IMR-90 (cell line): ENCODE measurements at regions not wholly inside any gene's neighbourhood (a gene's known extent, or its start where the extent isn't known, plus 50 kb on each side); places are given as distances from the start of the nearest gene placed in this dataset.

Source experiments
- ATAC-seq: fragments of 200-7000 bp; cut with Tn5 transposase; 2 replicates; pipeline ENCODE4 v1.9.1; 2020; ENCODE audit warnings: low read depth, mild to moderate bottlenecking, moderate library complexity
- BruUV-seq: library from RNA; stranded (reverse); fragments of 400-500 nt; replicated peaks from 2 replicates; lab custom pipeline; 2021; lab: Mats Ljungman, UMichigan
- CTCF ChIA-PET: fragments of 300-600 bp; formaldehyde crosslinking; extraction: SDS; loops from one replicate; lab custom pipeline; 2021; ENCODE audit warnings: antibody characterized with exemption; lab: Yijun Ruan, JAX
- POLR2A ChIA-PET: fragments of 300-600 bp; sonication (Branson Sonifier 250); formaldehyde crosslinking; loops from one replicate; lab custom pipeline; 2022; ENCODE audit warnings: antibody characterized with exemption; ENCODE audit not compliant: unreplicated experiment; lab: Charles Lee
- DNase-seq: peaks from one replicate; pipeline ENCODE4 v3.0.0; 2013
- H2AFZ ChIP-seq: replicated peaks from 2 replicates; pipeline ENCODE3; 2013; ENCODE audit warnings: low read length, mild to moderate bottlenecking; ENCODE audit not compliant: poor library complexity
- H2AK5ac ChIP-seq: 2 replicates; pipeline ENCODE4 v1.6.1; 2013; ENCODE audit warnings: low read depth, low read length, inconsistent platforms
- H2AK9ac ChIP-seq: replicated peaks from 2 replicates; pipeline ENCODE3; 2013; ENCODE audit warnings: mild to moderate bottlenecking, low read depth, low read length, moderate library complexity; ENCODE audit not compliant: poor library complexity
- H2BK120ac ChIP-seq: 2 replicates; pipeline ENCODE4 v1.6.1; 2013; ENCODE audit warnings: low read depth, low read length, inconsistent platforms
- H2BK15ac ChIP-seq: 3 replicates; pipeline ENCODE4 v1.6.1; 2013; ENCODE audit warnings: low read depth, low read length, inconsistent platforms
- H2BK20ac ChIP-seq: 2 replicates; pipeline ENCODE4 v1.6.1; 2013; ENCODE audit warnings: low read depth, mild to moderate bottlenecking, inconsistent platforms, low read length, moderate library complexity
- H2BK5ac ChIP-seq: 2 replicates; pipeline ENCODE4 v1.6.1; 2013; ENCODE audit warnings: mild to moderate bottlenecking, low read depth, low read length, inconsistent platforms; ENCODE audit not compliant: poor library complexity, severe bottlenecking
- H3K14ac ChIP-seq: replicated peaks from 2 replicates; pipeline ENCODE4 v1.6.1; 2013; ENCODE audit warnings: low read depth, low read length, inconsistent platforms
- H3K18ac ChIP-seq: 2 replicates; pipeline ENCODE4 v1.6.1; 2013; ENCODE audit warnings: low read depth, low read length, control low read depth
- H3K23ac ChIP-seq: 2 replicates; pipeline ENCODE4 v1.6.1; 2013; ENCODE audit warnings: low read depth, low read length, inconsistent platforms
- H3K27ac ChIP-seq: 2 replicates; pipeline ENCODE4 v1.5.1; 2013; ENCODE audit warnings: mild to moderate bottlenecking, control low read depth, low read length; ENCODE audit not compliant: insufficient read depth
- H3K27me3 ChIP-seq: 2 replicates; pipeline ENCODE4 v1.6.1; 2013; ENCODE audit warnings: low read length; ENCODE audit not compliant: control insufficient read depth, insufficient read depth
- H3K36me3 ChIP-seq: 2 replicates; pipeline ENCODE4 v1.6.1; 2013; ENCODE audit warnings: low read length, mixed read lengths; ENCODE audit not compliant: control insufficient read depth, insufficient read depth
- H3K4ac ChIP-seq: 2 replicates; pipeline ENCODE4 v1.6.1; 2013; ENCODE audit warnings: low read depth, low read length, inconsistent platforms
- H3K4me1 ChIP-seq: 2 replicates; pipeline ENCODE4 v1.6.1; 2013; ENCODE audit warnings: low read length, mixed read lengths; ENCODE audit not compliant: control insufficient read depth, insufficient read depth
- H3K4me2 ChIP-seq: 2 replicates; pipeline ENCODE4 v1.6.1; 2013; ENCODE audit warnings: low read depth, mild to moderate bottlenecking, control low read depth, low read length, moderate library complexity
- H3K4me3 ChIP-seq: 2 replicates; pipeline ENCODE4 v1.5.1; 2013; ENCODE audit warnings: low read depth, mild to moderate bottlenecking, control low read depth, low read length, moderate library complexity; ENCODE audit not compliant: insufficient read depth
- H3K56ac ChIP-seq: 2 replicates; pipeline ENCODE4 v1.6.1; 2013; ENCODE audit warnings: low read length, inconsistent platforms; ENCODE audit not compliant: insufficient read depth; ENCODE audit errors: extremely low read depth
- H3K79me1 ChIP-seq, 2 experiments: 2 replicates each; pipeline ENCODE4 v1.6.1; 2013; ENCODE audit warnings: low read length in 2 of 2, inconsistent platforms in 1 of 2, low read depth in 1 of 2
- H3K9ac ChIP-seq: 2 replicates; pipeline ENCODE4 v1.6.1; 2013; ENCODE audit warnings: low read depth, low read length, control low read depth
- H3K9me1 ChIP-seq: 2 replicates; pipeline ENCODE4 v1.6.1; 2013; ENCODE audit warnings: low read length, inconsistent platforms; ENCODE audit not compliant: insufficient read depth
- H3K9me3 ChIP-seq: 2 replicates; pipeline ENCODE4 v1.6.1; 2013; ENCODE audit warnings: low read length; ENCODE audit not compliant: control insufficient read depth, insufficient read depth
- H4K20me1 ChIP-seq: 2 replicates; pipeline ENCODE4 v1.6.1; 2013; ENCODE audit warnings: low read length, inconsistent platforms; ENCODE audit not compliant: insufficient read depth
- H4K5ac ChIP-seq: 2 replicates; pipeline ENCODE4 v1.6.1; 2013; ENCODE audit warnings: mild to moderate bottlenecking, low read depth, low read length, control low read depth
- H4K8ac ChIP-seq, 2 experiments: 2 replicates each; pipeline ENCODE4 v1.6.1; 2013; ENCODE audit warnings: low read depth in 2 of 2, low read length in 2 of 2, control low read depth in 1 of 2, inconsistent platforms in 1 of 2
- H4K91ac ChIP-seq: 2 replicates; pipeline ENCODE4 v1.6.1; 2013; ENCODE audit warnings: low read depth, low read length, inconsistent platforms; ENCODE audit not compliant: insufficient read depth
- BHLHE40 ChIP-seq: fragments of 150-350 bp; IDR thresholded peaks from 2 replicates; pipeline ENCODE4 v1.6.1; 2016; ENCODE audit warnings: mild to moderate bottlenecking, low read depth, low read length
- CEBPB ChIP-seq: IDR thresholded peaks from 2 replicates; pipeline ENCODE4 v1.6.1; 2012; ENCODE audit warnings: low read depth, low read length, improper control_type of control experiment
- CHD1 ChIP-seq: IDR thresholded peaks from 2 replicates; pipeline ENCODE4 v1.6.1; 2012; ENCODE audit warnings: low read depth, low read length, improper control_type of control experiment
- FOS ChIP-seq: fragments of 150-350 bp; IDR thresholded peaks from 2 replicates; pipeline ENCODE4 v1.6.1; 2016; ENCODE audit warnings: low read depth, low read length
- MAFK ChIP-seq: IDR thresholded peaks from 2 replicates; pipeline ENCODE4 v1.6.1; 2012; ENCODE audit warnings: low read depth, low read length, improper control_type of control experiment
- MAZ ChIP-seq: IDR thresholded peaks from 2 replicates; pipeline ENCODE4 v1.6.1; 2012; ENCODE audit warnings: low read depth, mild to moderate bottlenecking, low read length, improper control_type of control experiment, moderate library complexity, borderline replicate concordance
- MXI1 ChIP-seq: IDR thresholded peaks from 2 replicates; pipeline ENCODE4 v1.6.1; 2012; ENCODE audit warnings: low read depth, mild to moderate bottlenecking, low read length, moderate library complexity, borderline replicate concordance
- NFE2L2 ChIP-seq: fragments of 150-350 bp; IDR thresholded peaks from 2 replicates; pipeline ENCODE4 v1.6.1; 2016; ENCODE audit warnings: low read depth, mild to moderate bottlenecking, low read length
- POLR2A ChIP-seq: IDR thresholded peaks from 2 replicates; pipeline ENCODE4 v1.6.1; 2012; ENCODE audit warnings: mild to moderate bottlenecking, low read depth, low read length
- RAD21 ChIP-seq: IDR thresholded peaks from 2 replicates; pipeline ENCODE4 v1.6.1; 2012; ENCODE audit warnings: low read length, improper control_type of control experiment
- RCOR1 ChIP-seq: IDR thresholded peaks from 2 replicates; pipeline ENCODE4 v1.6.1; 2012; ENCODE audit warnings: mild to moderate bottlenecking, low read length, improper control_type of control experiment; ENCODE audit not compliant: insufficient replicate concordance
- RFX5 ChIP-seq: IDR thresholded peaks from 2 replicates; pipeline ENCODE4 v1.8.0; 2012; ENCODE audit warnings: low read depth, mild to moderate bottlenecking, low read length, moderate library complexity
- SMC3 ChIP-seq: fragments of 150-350 bp; IDR thresholded peaks from 2 replicates; pipeline ENCODE4 v1.6.1; 2016; ENCODE audit warnings: low read depth, mild to moderate bottlenecking, antibody characterized with exemption, low read length, moderate library complexity
- WGBS, 2 experiments: methylation state at CpG; one replicate each; pipeline versions ENCODE4 v1.1.5 to v1.1.7; 2013; ENCODE audit warnings: missing lambda C conversion rate in 2 of 2; ENCODE audit not compliant: insufficient read length in 1 of 2; ENCODE audit errors: extremely low coverage in 2 of 2; 5-methylcytosine and 5-hydroxymethylcytosine counted together
- dilution Hi-C: fragments of 300-500 bp; cut with HindIII; formaldehyde crosslinking; loops from one replicate; pipeline ENCODE4 v1.14.3; 2018; ENCODE audit warnings: low sequenced_read_pairs; ENCODE audit not compliant: unreplicated experiment
- in situ Hi-C: fragments of 300-500 bp; cut with MboI; formaldehyde crosslinking; loops from 3 replicates; pipeline ENCODE4 v1.14.3; 2019; ENCODE audit warnings: low sequenced_read_pairs, inconsistent platforms, mixed read lengths
- intact Hi-C: fragments of 100-400 bp; cut with micrococcal nuclease; formaldehyde crosslinking; loops from 2 replicates; pipeline ENCODE4 v1.10.0; 2022
- TF ChIP-seq, protein P1 (sequence below): fragments of 150-350 bp; IDR thresholded peaks from 2 replicates; pipeline ENCODE4 v1.6.1; 2016; ENCODE audit warnings: low read depth, mild to moderate bottlenecking, low read length, moderate library complexity, borderline replicate concordance
- TF ChIP-seq, protein P2 (sequence below): fragments of 150-350 bp; IDR thresholded peaks from 2 replicates; pipeline ENCODE4 v1.6.1; 2017; ENCODE audit warnings: mild to moderate bottlenecking, antibody characterized with exemption, low read length, low read depth
- TF ChIP-seq, protein P3 (sequence below): conservative IDR thresholded peaks from 2 replicates; pipeline ENCODE4 v1.5.1; 2012; ENCODE audit warnings: mild to moderate bottlenecking, low read depth, low read length, improper control_type of control experiment

DNA sequence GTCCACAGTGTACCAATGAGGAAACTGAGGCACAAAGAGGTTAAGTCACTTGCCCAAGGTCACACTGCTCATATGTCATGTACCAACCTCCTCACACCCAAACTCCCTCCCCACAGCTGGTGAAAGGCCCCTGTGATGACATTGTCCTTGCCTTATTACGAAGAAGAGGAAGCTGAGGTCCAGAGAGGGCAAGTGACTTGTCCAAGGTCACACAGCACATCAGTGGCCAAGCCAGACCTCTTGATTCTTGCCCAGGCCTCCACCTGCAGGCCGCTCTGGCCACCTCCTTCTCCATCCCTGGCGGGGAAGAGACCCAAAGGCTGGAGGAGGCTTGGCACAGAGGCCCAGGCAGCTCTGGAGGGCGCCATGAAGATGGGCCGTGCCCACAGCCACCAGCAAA, 492.4 kb downstream of the PTPRU start:
- WGBS, 2 experiments: no CpG with 5 or more reads among the region's 5 CpGs
- H3K79me1 ChIP-seq: no peaks in the 10 kb centered on the region
- H4K20me1 ChIP-seq: no peaks in the 10 kb centered on the region
- no peaks in the 10 kb centered on the region for H3K9me1 ChIP-seq
- BruUV-seq: no TSS peak
- H3K4me3 ChIP-seq: no peak overlapping the region
- no peak overlapping the region for H3K4me2 ChIP-seq
- no peak overlapping the region for H2AK9ac ChIP-seq
- no peak overlapping the region for H4K5ac ChIP-seq
- no peak overlapping the region for H2AK5ac ChIP-seq
- no peak overlapping the region for H2AFZ ChIP-seq
- TF ChIP-seq FOS: no peak
- no peak for TF ChIP-seq MAZ
- TF ChIP-seq, protein P1, sequence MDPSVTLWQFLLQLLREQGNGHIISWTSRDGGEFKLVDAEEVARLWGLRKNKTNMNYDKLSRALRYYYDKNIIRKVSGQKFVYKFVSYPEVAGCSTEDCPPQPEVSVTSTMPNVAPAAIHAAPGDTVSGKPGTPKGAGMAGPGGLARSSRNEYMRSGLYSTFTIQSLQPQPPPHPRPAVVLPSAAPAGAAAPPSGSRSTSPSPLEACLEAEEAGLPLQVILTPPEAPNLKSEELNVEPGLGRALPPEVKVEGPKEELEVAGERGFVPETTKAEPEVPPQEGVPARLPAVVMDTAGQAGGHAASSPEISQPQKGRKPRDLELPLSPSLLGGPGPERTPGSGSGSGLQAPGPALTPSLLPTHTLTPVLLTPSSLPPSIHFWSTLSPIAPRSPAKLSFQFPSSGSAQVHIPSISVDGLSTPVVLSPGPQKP: no peak
- no peak for TF ChIP-seq NFE2L2
- TF ChIP-seq, protein P2, sequence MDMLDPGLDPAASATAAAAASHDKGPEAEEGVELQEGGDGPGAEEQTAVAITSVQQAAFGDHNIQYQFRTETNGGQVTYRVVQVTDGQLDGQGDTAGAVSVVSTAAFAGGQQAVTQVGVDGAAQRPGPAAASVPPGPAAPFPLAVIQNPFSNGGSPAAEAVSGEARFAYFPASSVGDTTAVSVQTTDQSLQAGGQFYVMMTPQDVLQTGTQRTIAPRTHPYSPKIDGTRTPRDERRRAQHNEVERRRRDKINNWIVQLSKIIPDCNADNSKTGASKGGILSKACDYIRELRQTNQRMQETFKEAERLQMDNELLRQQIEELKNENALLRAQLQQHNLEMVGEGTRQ: no peak
- TF ChIP-seq SMC3: no peak
- no peak for TF ChIP-seq RFX5
- TF ChIP-seq MAFK: no peak
- TF ChIP-seq, protein P3, sequence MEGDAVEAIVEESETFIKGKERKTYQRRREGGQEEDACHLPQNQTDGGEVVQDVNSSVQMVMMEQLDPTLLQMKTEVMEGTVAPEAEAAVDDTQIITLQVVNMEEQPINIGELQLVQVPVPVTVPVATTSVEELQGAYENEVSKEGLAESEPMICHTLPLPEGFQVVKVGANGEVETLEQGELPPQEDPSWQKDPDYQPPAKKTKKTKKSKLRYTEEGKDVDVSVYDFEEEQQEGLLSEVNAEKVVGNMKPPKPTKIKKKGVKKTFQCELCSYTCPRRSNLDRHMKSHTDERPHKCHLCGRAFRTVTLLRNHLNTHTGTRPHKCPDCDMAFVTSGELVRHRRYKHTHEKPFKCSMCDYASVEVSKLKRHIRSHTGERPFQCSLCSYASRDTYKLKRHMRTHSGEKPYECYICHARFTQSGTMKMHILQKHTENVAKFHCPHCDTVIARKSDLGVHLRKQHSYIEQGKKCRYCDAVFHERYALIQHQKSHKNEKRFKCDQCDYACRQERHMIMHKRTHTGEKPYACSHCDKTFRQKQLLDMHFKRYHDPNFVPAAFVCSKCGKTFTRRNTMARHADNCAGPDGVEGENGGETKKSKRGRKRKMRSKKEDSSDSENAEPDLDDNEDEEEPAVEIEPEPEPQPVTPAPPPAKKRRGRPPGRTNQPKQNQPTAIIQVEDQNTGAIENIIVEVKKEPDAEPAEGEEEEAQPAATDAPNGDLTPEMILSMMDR: no peak
- no peak for TF ChIP-seq MXI1
- TF ChIP-seq POLR2A: no peak
- TF ChIP-seq CEBPB: no peak
- TF ChIP-seq RAD21: no peak
- TF ChIP-seq CHD1: no peak
- TF ChIP-seq RCOR1: no peak
- TF ChIP-seq BHLHE40: no peak
- no peak for DNase-seq
- POLR2A ChIA-PET: no interaction called here
- H3K56ac ChIP-seq: no peak overlapping the region
- H2BK15ac ChIP-seq: no peak overlapping the region
- no peak overlapping the region for H2BK120ac ChIP-seq
- no peak overlapping the region for H4K91ac ChIP-seq
- no peak overlapping the region for H3K9ac ChIP-seq
- H2BK5ac ChIP-seq: no peak overlapping the region
- no peak overlapping the region for H4K8ac ChIP-seq
- CTCF ChIA-PET: interaction anchor here (1.1 kb wide), 1 partner anchor 12 kb away, joined by 4 read pairs; no protein-coding TSS in a partner anchor
- H3K9me3 ChIP-seq: no peaks in the 10 kb centered on the region
- H3K18ac ChIP-seq: no peak overlapping the region
- in situ Hi-C loops (no loop called here), dilution Hi-C loops (no loop called here), intact Hi-C loops (no loop called here)
- ATAC-seq: no peak
- no peak overlapping the region for H3K14ac ChIP-seq
- H3K4me1 ChIP-seq: no peaks in the 10 kb centered on the region
- H3K4ac ChIP-seq: no peak overlapping the region
- no peak overlapping the region for H3K27ac ChIP-seq
- H3K27me3 ChIP-seq: peaks cover 1% of the 10 kb centered on the region; the same call in 1 of the 2 replicates
- no peaks in the 10 kb centered on the region for H3K36me3 ChIP-seq
- H3K23ac ChIP-seq: no peak overlapping the region
- H2BK20ac ChIP-seq: no peak overlapping the region
